Adipocyte (in vitro differentiated cells): ENCODE measurements at regions not wholly inside any gene's neighbourhood (a gene's known extent, or its start where the extent isn't known, plus 50 kb on each side); places are given as distances from the start of the nearest gene placed in this dataset.
A peak's percentile ranks its signal among the peaks of the same experiment; 100 is the strongest.

Source experiments
- DNase-seq: peaks from one replicate; pipeline ENCODE4 v3.0.0-alpha.2; 2015; ENCODE audit warnings: low read depth
- H3K27me3 ChIP-seq: replicated peaks from 2 replicates; pipeline ENCODE4 v1.7.0; 2013; ENCODE audit warnings: mild to moderate bottlenecking, low read length, moderate library complexity; ENCODE audit not compliant: control insufficient read depth, insufficient read depth
- H3K36me3 ChIP-seq: 2 replicates; pipeline ENCODE4 v1.7.0; 2013; ENCODE audit warnings: low read length, mild to moderate bottlenecking, moderate library complexity; ENCODE audit not compliant: control insufficient read depth, insufficient read depth, severe bottlenecking
- H3K4me1 ChIP-seq: 2 replicates; pipeline ENCODE4 v1.7.0; 2013; ENCODE audit warnings: mild to moderate bottlenecking, low read length, moderate library complexity; ENCODE audit not compliant: control insufficient read depth, insufficient read depth
- H3K4me3 ChIP-seq: 2 replicates; pipeline ENCODE4 v1.7.0; 2013; ENCODE audit warnings: mild to moderate bottlenecking, low read length, moderate library complexity
- H3K9ac ChIP-seq: 2 replicates; pipeline ENCODE4 v1.7.0; 2013; ENCODE audit warnings: mild to moderate bottlenecking, low read length, moderate library complexity
- H3K9me3 ChIP-seq: 2 replicates; pipeline ENCODE4 v1.7.0; 2013; ENCODE audit warnings: mild to moderate bottlenecking, low read length, moderate library complexity; ENCODE audit not compliant: control insufficient read depth

GRCh38 chr11:126124231-126124661 is 61.6 kb upstream of the CDON start:
- no peaks in the 10 kb centered on the region for H3K27me3 ChIP-seq

GRCh38 chr11:126123686-126124085 is 61.0 kb upstream of the CDON start:
- H3K4me3 ChIP-seq: peak overlapping the region; percentile 55
- peaks cover 45% of the 10 kb centered on the region for H3K4me1 ChIP-seq
- H3K36me3 ChIP-seq: no peaks in the 10 kb centered on the region
- DNase-seq: peak; percentile 59
- no peaks in the 10 kb centered on the region for H3K9me3 ChIP-seq
- no peaks in the 10 kb centered on the region for H3K27me3 ChIP-seq
- H3K9ac ChIP-seq: peak overlapping the region; percentile 67

More at GRCh38 chr11:126124231-126124661, 61.6 kb upstream of the CDON start:
- Histone ChIP-seq H3K9me3 (no peaks in the 10 kb centered on the region), H3K4me1 (peaks cover 50% of the 10 kb centered on the region), H3K9ac (peak overlapping the region; percentile 67), H3K4me3 (peak overlapping the region; percentile 55), H3K36me3 (no peaks in the 10 kb centered on the region)
- no peak for DNase-seq

- Histone ChIP-seq H3K9ac (peak overlapping the region; percentile 83), H3K27me3 (no peaks in the 10 kb centered on the region), H3K9me3 (no peaks in the 10 kb centered on the region), H3K36me3 (no peaks in the 10 kb centered on the region), H3K4me1 (peaks cover 37% of the 10 kb centered on the region), H3K4me3 (peak overlapping the region; percentile 55)
- peak; percentile 47 for DNase-seq
Observed at GRCh38 chr11:126122863-126123262, 60.2 kb upstream of the CDON start.

GRCh38 chr11:126121296-126121695 is 58.6 kb upstream of the CDON start:
- Histone ChIP-seq H3K27me3 (no peaks in the 10 kb centered on the region), H3K4me3 (no peak overlapping the region), H3K9ac (no peak overlapping the region), H3K4me1 (peaks cover 34% of the 10 kb centered on the region), H3K9me3 (no peaks in the 10 kb centered on the region), H3K36me3 (no peaks in the 10 kb centered on the region)
- DNase-seq: no peak

GRCh38 chr11:126118806-126119205 is 56.1 kb upstream of the CDON start:
- Histone ChIP-seq H3K36me3 (no peaks in the 10 kb centered on the region), H3K4me3 (no peak overlapping the region), H3K4me1 (peaks cover 48% of the 10 kb centered on the region), H3K27me3 (no peaks in the 10 kb centered on the region), H3K9me3 (no peaks in the 10 kb centered on the region), H3K9ac (no peak overlapping the region)
- DNase-seq: no peak

- Histone ChIP-seq H3K36me3 (no peaks in the 10 kb centered on the region), H3K27me3 (no peaks in the 10 kb centered on the region)
Observed at GRCh38 chr11:126115816-126116331, 53.2 kb upstream of the CDON start.

DNA sequence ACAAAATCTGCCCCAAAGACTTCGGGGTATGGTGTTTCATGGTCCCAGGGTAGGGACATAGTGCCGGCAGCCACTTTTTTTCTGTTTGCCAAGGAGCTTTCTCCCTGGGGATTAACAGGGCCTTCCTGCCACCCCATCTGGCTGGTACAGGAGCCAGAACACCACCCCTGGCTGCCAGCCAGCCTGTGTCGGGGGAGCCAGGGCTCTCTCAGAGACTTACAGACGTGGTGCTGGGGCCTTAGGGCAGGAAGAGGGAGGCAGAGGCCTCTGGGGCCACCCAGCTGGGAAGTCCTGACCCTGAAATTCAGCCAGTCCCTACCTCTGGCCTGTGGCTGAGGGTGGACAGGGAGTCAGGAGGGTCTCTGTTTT is 52.4 kb upstream of the CDON start:
- H3K4me1 ChIP-seq: peaks cover 63% of the 10 kb centered on the region
- peak overlapping the region; percentile 26 for H3K4me3 ChIP-seq
- no peaks in the 10 kb centered on the region for H3K9me3 ChIP-seq
- peak; percentile 58 for DNase-seq
- peak overlapping the region; percentile 81 for H3K9ac ChIP-seq
- no peaks in the 10 kb centered on the region for H3K27me3 ChIP-seq
- H3K36me3 ChIP-seq: no peaks in the 10 kb centered on the region

More at GRCh38 chr11:126115816-126116331, 53.2 kb upstream of the CDON start:
- H3K9ac ChIP-seq: peak overlapping the region; percentile 81
- peak overlapping the region; percentile 25 for H3K4me3 ChIP-seq
- peaks cover 56% of the 10 kb centered on the region for H3K4me1 ChIP-seq
- no peaks in the 10 kb centered on the region for H3K9me3 ChIP-seq
- DNase-seq: peak; percentile 87

GRCh38 chr11:126114486-126115126 is 51.9 kb upstream of the CDON start:
- peak overlapping the region; percentile 51 for H3K4me3 ChIP-seq
- peaks cover 68% of the 10 kb centered on the region for H3K4me1 ChIP-seq
- H3K27me3 ChIP-seq: no peaks in the 10 kb centered on the region
- no peaks in the 10 kb centered on the region for H3K36me3 ChIP-seq
- peak; percentile 34 for DNase-seq
- no peaks in the 10 kb centered on the region for H3K9me3 ChIP-seq
- peak overlapping the region; percentile 81 for H3K9ac ChIP-seq

- H3K4me3 ChIP-seq: peak overlapping the region; percentile 51
- no peaks in the 10 kb centered on the region for H3K9me3 ChIP-seq
- H3K27me3 ChIP-seq: no peaks in the 10 kb centered on the region
- H3K9ac ChIP-seq: peak overlapping the region; percentile 81
- H3K4me1 ChIP-seq: peaks cover 72% of the 10 kb centered on the region
- no peaks in the 10 kb centered on the region for H3K36me3 ChIP-seq
- DNase-seq: no peak
Observed at GRCh38 chr11:126113963-126114362, 51.3 kb upstream of the CDON start.

GRCh38 chr11:126113515-126113957 is 50.9 kb upstream of the CDON start:
- H3K9me3 ChIP-seq: no peaks in the 10 kb centered on the region
- H3K4me3 ChIP-seq: peak overlapping the region; percentile 59
- no peaks in the 10 kb centered on the region for H3K27me3 ChIP-seq

GRCh38 chr11:126113012-126113411 is 50.3 kb upstream of the CDON start:
- Histone ChIP-seq H3K4me1 (peaks cover 72% of the 10 kb centered on the region), H3K27me3 (no peaks in the 10 kb centered on the region), H3K9me3 (no peaks in the 10 kb centered on the region), H3K36me3 (no peaks in the 10 kb centered on the region), H3K9ac (peak overlapping the region; percentile 85), H3K4me3 (peak overlapping the region; percentile 59)
- no peak for DNase-seq

More at GRCh38 chr11:126113515-126113957, 50.9 kb upstream of the CDON start:
- Histone ChIP-seq H3K4me1 (peaks cover 72% of the 10 kb centered on the region), H3K9ac (peak overlapping the region; percentile 85), H3K36me3 (no peaks in the 10 kb centered on the region)
- DNase-seq: peak; percentile 97
